HG02870 (cell line): ENCODE measurements at regions not wholly inside any gene's neighbourhood (a gene's known extent, or its start where the extent isn't known, plus 50 kb on each side); places are given as distances from the start of the nearest gene placed in this dataset.

Experiments used
- ATAC-seq: cut with Tn5 transposase; IDR thresholded peaks from one replicate; pipeline ENCODE4 v1.9.1; 2021; ENCODE audit warnings: mild to moderate bottlenecking, moderate library complexity; ENCODE audit not compliant: unreplicated experiment

DNA sequence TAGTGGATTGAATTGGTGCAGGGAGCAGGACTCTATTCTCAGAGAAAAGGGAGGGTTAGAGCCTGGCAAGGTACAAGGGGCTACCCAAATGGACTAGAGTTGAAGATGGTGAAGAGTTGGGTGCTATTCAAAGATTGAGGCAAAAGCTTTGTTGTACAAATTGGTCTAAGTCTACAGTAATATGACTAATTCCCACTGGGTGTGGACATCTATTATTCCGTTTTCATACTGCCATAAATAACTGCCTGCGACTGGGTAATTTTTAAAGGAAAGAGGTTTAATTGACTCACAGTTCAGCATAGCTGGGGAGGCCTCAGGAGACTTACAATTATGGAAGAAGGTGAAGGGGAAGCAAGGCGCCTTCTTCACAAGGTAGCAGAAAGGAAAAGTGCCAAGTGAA, 266.3 kb downstream of the TPBG start:
- no peak for ATAC-seq

- no peak for ATAC-seq
These were observed 278.1 kb downstream of the TPBG start for GRCh38 chr6:82641677-82642076.

DNA sequence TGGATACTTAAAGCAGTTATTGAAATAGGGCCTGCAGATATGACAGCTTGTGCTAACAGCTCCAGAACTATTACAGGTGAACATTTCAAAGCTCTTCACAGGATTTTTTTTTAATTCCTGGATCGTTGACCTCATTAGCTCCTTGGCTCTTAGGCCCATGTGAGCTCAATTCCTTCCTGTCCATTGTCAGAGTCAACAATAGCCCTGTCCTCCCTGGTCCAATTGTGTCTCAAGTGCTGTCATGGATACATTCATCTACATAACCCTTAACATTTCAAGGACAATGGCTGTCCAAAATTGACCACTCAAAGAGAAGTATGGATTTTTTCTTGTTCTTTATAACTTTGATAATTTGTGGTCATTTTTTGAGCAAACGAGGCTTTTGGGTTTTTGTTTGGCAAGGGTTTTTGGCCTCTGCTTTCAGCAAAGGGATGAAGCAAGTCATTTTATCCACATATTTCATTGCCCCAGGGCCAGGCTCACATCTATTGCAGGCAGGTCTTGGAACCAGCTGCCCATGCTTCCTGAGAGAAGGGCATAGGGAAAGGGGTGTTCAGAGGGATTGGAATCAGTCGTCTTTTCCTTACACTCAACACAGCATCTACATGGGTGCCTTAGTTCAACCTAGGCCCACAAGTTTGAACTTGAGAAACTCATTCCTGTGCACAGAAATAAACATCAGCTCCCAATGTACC, 282.1 kb downstream of the TPBG start:
- no peak for ATAC-seq

DNA sequence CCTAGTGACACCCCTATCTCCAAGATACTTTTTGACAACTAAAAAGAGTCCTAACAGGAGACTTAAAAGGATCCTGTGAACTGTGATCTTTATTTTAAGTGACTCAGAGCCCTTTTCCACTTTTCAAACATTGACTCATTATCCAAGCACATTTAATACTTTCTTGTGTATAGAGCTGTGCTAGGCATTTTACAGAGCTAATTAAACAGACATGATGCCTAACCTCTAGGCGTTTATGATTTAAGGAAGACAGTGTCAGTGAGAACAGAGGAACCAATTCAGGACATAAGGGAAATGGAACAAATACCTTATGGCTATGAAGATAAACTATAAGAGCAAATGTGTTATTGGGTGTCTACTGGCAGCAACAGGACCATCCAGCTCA, 282.6 kb downstream of the TPBG start:
- ATAC-seq, result no peak

- ATAC-seq, result no peak
These were observed 288.3 kb downstream of the TPBG start for GRCh38 chr6:82651845-82652335.

DNA sequence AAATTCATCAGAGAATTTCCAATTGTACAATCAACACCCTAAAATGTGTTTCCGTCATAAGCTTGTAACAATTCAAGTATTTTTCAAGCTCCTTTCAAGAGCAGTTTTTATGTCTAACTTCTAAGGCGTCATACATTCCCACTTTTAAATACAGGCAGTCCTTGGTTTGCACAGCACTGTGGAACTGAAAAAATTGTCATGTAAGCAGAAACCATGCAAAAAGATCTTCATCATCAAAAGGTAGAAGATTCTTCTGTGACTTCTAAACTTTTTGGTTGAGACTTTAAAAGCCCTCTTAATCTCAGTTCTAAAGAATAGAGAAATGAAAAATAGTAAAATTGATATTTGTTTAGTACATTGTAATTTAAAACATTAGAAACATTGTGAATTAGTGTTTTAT, 315.6 kb downstream of the TPBG start:
- ATAC-seq, result no peak

- no peak for ATAC-seq
These were observed 316.6 kb downstream of the TPBG start for GRCh38 chr6:82680192-82680591.

DNA sequence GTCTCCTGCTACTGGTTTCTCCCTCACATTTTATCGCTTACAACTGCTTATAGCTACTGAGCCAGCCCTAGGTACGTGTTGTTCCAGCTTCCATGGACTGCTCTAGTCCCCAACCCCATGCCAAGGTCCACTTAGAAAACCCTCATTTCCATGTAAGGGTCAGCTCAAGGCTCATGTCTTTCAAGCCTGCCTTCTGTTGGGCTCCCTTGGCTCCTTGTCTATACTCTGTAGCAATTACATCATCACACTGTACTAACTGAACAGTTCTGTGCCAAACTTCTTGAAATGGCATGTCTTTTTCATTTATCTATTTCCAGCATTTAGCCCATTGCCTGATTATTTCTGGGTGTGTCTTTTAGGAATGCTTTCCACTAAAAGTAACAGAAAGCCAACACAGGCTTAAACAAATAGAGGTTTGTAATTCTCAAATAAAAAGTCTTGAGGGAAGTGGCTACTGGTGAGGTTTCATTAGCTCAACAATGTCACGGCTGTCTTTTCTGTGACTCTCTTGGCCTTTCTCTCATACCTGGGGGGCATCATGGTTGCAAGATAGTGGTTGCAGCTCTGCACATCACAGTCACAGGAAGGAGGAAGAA, 317.6 kb downstream of the TPBG start:
- ATAC-seq, result no peak

- ATAC-seq, result no peak
These were observed 323.1 kb downstream of the TPBG start for GRCh38 chr6:82686719-82687118.

DNA sequence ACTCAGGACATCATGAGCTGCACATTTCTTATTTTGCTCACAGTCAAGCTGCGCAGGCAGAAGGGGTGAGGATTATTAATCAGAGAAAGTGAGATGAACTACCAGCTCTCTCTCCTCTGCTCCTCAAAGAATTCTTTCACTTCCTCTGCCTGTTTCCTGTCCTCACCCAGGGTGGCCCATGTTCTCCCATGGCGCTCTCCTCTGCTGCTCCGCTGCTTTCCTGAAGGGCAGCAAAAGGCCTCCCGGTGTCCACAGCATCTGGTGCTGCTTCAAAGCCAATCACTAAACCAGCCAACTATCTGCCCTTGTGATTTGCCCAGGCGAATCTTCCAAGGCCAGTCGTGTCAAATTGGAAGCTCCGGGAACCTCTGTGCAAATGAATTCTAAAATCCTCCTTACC, 324.2 kb downstream of the TPBG start:
- no peak for ATAC-seq

DNA sequence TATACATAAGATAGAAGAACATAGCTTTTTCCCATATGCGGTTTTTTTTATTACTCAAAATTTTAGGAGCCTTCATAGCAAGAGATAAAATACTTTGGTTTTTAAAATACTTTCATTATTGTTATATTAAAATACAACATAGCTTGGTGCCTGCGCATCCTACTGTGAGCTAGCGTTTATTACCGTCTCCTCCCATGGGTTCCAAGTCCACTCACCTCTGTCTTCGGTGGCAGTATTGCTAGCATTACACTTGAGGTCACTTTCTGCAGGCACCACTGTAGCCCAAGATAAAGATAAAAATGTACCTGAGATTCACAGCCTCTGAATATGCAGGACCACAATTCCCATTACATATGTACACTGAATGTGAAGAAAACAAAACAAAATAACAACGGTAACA, 326.7 kb downstream of the TPBG start:
- no peak for ATAC-seq

- no peak for ATAC-seq
These were observed 328.4 kb downstream of the TPBG start for GRCh38 chr6:82691997-82692396.

DNA sequence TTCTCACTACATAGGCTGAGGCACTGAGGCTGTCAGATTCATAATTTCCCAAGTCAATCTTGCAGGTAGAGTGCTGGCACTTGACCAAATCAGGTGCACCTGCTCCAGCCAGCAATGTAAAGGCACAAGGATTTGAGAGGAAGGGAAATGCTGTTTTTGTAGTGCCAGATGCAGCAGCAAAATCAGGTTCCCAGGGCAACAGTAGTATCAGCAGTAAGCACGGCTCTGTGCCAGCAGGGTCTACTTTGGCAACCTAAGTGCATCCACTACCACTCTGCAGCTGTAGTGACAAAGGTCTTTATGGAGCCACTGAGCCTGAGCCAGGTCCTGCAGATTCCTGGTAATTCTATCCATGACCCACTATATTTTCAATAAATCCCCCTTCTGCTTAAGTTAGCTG, 329.5 kb downstream of the TPBG start:
- no peak for ATAC-seq

- no peak for ATAC-seq
These were observed 337.7 kb downstream of the TPBG start for GRCh38 chr6:82701341-82701740.

DNA sequence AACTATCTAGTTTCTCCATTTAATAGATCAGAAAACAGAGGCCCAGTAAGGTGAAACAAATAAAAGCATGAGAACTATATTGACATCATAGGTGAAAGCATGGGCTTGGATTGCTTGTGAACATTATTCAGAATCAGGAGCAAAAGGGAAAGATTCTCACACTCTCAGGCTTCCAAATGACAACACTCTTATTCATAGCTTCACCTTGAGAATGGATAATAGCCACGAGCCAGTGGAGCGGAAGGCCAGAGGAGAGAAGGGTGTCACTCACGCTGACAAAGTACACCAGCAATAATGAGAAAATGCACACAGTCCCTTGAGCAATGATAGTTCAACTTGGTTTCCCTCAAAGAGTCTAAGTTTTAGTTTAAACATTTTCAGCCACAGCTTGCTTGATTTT, 339.0 kb downstream of the TPBG start:
- no peak for ATAC-seq

DNA sequence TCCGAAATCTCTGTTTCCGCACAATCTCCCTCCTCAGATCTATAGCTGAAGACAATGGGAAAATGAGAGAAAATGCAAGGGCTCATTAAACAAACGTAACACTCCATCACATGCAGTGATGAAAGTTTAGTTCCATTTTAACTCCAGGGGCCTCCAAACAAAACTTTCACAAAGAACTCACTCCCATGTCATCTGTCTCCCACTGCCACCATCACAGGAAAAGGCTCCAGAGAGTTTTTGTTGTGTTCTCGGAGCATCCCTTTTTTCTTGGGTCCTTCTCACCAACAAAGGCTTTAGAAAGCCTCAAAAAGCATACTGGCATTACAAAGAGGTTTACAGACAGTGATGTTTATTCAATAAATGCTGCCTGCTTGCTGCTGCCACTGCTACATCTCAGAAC, 339.6 kb downstream of the TPBG start:
- ATAC-seq, result no peak

GRCh38 chr6:82704045-82704444, 340.4 kb downstream of the TPBG start:
- no peak for ATAC-seq

- ATAC-seq, result no peak
These were observed 342.0 kb downstream of the TPBG start for GRCh38 chr6:82705579-82705978.

DNA sequence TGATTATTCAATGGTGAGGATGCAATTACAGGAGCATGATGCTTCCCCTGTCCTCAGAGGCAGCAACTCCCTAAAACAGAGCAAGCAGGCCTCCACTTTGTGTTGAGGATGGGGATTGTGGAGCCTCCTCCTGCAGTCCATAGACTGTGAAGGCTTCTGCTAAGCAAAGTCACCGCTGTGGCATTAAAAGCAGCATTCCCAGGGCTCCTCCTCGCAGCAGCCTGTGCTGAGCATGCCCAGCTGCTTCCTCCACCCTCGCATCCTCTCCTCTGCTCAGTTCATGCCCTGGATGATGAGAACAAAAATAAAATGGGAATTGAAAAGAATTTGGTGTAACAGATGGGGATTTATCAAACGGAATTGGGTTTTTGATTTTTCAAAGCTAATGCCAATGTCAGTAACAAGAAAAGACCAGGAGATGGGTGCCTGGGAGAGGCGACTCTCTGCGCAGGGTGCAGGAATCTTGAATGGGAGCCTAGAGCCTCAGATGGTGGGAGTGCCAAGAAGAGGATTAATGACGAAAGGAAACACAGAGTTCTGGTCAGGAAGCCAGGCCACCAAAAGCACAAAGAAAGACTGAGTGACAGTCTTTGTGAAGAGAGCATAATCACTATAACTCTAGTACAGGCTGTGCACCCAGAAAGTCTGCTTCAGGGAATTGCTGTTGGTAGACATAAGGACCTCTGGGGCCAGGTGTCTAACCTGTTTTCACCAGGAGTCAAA, 347.6 kb downstream of the TPBG start:
- ATAC-seq, result no peak

DNA sequence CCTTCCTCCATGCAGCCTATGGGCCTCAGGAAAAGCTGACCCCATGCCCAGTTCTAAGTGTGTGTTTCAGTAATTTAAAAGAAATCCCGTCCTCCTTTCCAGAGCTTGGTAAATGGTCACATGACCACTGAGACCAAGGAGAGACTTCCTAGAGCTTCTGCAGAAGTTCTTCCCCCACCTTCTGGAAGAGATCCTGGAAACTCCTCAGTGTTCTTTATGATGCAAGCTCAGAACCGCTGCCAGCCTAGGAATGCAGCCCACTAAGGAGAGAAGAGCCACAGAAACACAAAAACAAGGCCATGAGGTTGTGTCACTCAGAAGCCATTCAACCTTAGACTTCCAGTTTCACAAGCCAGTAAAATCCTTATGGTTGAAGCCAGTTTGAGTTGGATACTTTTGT, 348.4 kb downstream of the TPBG start:
- no peak for ATAC-seq

DNA sequence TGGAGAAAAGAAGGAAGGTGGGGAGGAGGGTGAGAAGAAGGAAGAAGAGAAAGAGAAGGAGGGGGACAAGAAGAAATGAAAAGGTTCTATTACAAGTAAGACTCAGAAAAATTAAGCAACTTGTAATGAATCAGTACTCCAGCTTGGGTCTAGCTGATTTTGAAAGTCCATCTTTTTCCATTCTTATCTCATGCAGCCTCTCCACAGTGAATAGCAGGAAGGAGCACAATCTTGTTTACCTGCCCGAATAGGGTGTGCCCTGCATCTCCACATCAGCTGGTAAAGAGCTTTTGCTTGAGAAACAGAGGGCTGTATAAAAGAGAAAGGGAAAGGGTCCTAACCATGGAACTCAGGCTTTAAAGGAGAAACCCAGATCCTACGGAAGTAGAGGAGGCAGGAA, 348.8 kb downstream of the TPBG start:
- no peak for ATAC-seq

- no peak for ATAC-seq
These were observed 349.2 kb downstream of the TPBG start for GRCh38 chr6:82712826-82713225.
